Stomach (tissue), 8 donors: ENCODE measurements at regions not wholly inside any gene's neighbourhood (a gene's known extent, or its start where the extent isn't known, plus 50 kb on each side); places are given as distances from the start of the nearest gene placed in this dataset.
A peak's percentile ranks its signal among the peaks of the same experiment; 100 is the strongest.

Experiments used
- DNase-seq, 2 donors: peaks; one replicate each; pipeline versions ENCODE4 v3.0.0 to v3.0.0-alpha.2; 2013 to 2019
- H3K27ac ChIP-seq, 5 donors: fragments of 200-600 bp in 4 of 5; sonication (generic) in 4 of 5; one replicate each; pipeline ENCODE4 v1.5.1; 2013 to 2019; ENCODE audit warnings: mild to moderate bottlenecking in 1 of 5, moderate library complexity in 1 of 5
- H3K27me3 ChIP-seq, 3 donors: fragments of 200-600 bp; sonication (generic); one replicate each; pipeline ENCODE4 v1.5.1; 2017 to 2019; ENCODE audit warnings: mixed run types in 1 of 3
- H3K36me3 ChIP-seq, 4 donors: fragments of 200-600 bp; sonication (generic); 1 replicate in 3 of 4; 2 replicates in 1 of 4; pipeline ENCODE4 v1.5.1; 2016 to 2019
- H3K4me1 ChIP-seq, 4 donors: fragments of 200-600 bp; sonication (generic); one replicate each; pipeline ENCODE4 v1.5.1; 2016 to 2019
- H3K4me3 ChIP-seq, 4 donors: fragments of 200-600 bp; sonication (generic) in 3 of 4; one replicate each; pipeline ENCODE4 v1.5.1; 2016 to 2019; ENCODE audit warnings: mild to moderate bottlenecking in 1 of 4
- H3K9me3 ChIP-seq, 4 donors: fragments of 200-600 bp; sonication (generic); one replicate each; pipeline ENCODE4 v1.5.1; 2016 to 2019
- EP300 ChIP-seq: sonication (generic); formaldehyde crosslinking; IDR thresholded peaks from one replicate; pipeline ENCODE4 v1.6.1; 2017; ENCODE audit warnings: antibody characterized with exemption
- POLR2A ChIP-seq, 4 donors: fragments of 450-650 bp; IDR thresholded peaks; one replicate each; pipeline ENCODE4 v1.6.1; 2016; ENCODE audit warnings: antibody characterized with exemption in 4 of 4, control low read depth in 2 of 4, mild to moderate bottlenecking in 1 of 4, moderate library complexity in 1 of 4
- POLR2AphosphoS5 ChIP-seq, 3 donors: sonication (generic); formaldehyde crosslinking; IDR thresholded peaks; one replicate each; pipeline ENCODE4 v1.6.1; 2016; ENCODE audit warnings: antibody characterized with exemption in 3 of 3
- WGBS, 5 donors: extraction: QIAGEN DNeasy Blood & Tissue Kit in 3 of 5; methylation state at CpG; one replicate each; pipeline versions ENCODE4 v1.1.5 to v1.1.7; 2013 to 2018; 5-methylcytosine and 5-hydroxymethylcytosine counted together
- intact Hi-C: fragments of 100-400 bp; cut with DNase I; formaldehyde crosslinking; loops from one replicate; pipeline ENCODE4 v1.15.1; 2023; ENCODE audit warnings: low total_unique reads
- TF ChIP-seq, protein P1 (sequence below), 7 experiments: fragments of 450-650 bp in 4 of 7; fragments of 200-600 bp in 3 of 7; sonication (generic) in 3 of 7; IDR thresholded peaks; one replicate each; pipeline ENCODE4 v1.5.1; 2016 to 2019; ENCODE audit warnings: antibody characterized with exemption in 7 of 7, control low read depth in 2 of 7, mild to moderate bottlenecking in 1 of 7
- donor health status: healthy with polysubstance abuse.
- donor health status: Bipolar disorder and iron deficiency.
- donor health status: healthy.

DNA sequence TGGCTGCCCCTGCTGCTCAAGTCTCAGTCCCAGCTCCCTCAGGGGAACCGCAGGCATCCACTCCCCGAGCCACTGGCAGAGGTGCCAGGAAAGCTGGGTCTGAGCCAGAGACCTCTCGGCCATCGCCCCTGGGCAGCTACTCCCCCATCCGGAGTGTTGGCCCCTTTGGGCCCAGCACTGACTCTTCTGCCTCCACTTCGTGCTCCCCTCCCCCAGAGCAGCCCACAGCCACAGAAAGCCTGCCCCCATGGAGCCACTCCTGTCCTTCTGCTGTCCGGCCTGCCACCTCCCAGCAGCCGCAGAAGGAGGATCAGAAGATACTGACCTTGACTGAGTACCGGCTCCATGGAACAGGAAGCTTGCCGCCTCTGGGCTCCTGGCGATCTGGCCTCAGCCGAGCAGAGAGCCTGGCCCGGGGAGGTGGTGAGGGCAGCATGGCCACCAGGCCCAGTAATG lies 49.8 kb upstream of the TESK1 start:
- H3K27me3 ChIP-seq, result no peaks in the 10 kb centered on the region
- TF ChIP-seq POLR2A (IDR thresholded peaks at IDR 0.05) (no peak), EP300 (no peak), POLR2AphosphoS5 (IDR thresholded peaks at IDR 0.05) (no peak)
- TF ChIP-seq, protein P1, sequence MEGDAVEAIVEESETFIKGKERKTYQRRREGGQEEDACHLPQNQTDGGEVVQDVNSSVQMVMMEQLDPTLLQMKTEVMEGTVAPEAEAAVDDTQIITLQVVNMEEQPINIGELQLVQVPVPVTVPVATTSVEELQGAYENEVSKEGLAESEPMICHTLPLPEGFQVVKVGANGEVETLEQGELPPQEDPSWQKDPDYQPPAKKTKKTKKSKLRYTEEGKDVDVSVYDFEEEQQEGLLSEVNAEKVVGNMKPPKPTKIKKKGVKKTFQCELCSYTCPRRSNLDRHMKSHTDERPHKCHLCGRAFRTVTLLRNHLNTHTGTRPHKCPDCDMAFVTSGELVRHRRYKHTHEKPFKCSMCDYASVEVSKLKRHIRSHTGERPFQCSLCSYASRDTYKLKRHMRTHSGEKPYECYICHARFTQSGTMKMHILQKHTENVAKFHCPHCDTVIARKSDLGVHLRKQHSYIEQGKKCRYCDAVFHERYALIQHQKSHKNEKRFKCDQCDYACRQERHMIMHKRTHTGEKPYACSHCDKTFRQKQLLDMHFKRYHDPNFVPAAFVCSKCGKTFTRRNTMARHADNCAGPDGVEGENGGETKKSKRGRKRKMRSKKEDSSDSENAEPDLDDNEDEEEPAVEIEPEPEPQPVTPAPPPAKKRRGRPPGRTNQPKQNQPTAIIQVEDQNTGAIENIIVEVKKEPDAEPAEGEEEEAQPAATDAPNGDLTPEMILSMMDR (IDR thresholded peaks at IDR 0.05), result no peak
- H3K4me1 ChIP-seq, result peaks cover 0 to 26% (median 17%) of the 10 kb centered on the region in 4 donors
- 83 to 94% (median 89%) methylated on average over 9 to 13 of the region's 13 CpGs for WGBS, 5 donors
- intact Hi-C loops, result no loop called here
- DNase-seq, result no peak
- H3K9me3 ChIP-seq, result no peaks in the 10 kb centered on the region
- H3K27ac ChIP-seq, result peak overlapping the region in 2 of 5 donors; percentile 9 to 25
- peaks cover 33 to 57% (median 56%) of the 10 kb centered on the region in 4 donors for H3K36me3 ChIP-seq
- H3K4me3 ChIP-seq, result no peak overlapping the region
